ENCODE measurements at regions not wholly inside any gene's neighbourhood (a gene's known extent, or its start where the extent isn't known, plus 50 kb on each side); places are given as distances from the start of the nearest gene placed in this dataset.

DNA sequence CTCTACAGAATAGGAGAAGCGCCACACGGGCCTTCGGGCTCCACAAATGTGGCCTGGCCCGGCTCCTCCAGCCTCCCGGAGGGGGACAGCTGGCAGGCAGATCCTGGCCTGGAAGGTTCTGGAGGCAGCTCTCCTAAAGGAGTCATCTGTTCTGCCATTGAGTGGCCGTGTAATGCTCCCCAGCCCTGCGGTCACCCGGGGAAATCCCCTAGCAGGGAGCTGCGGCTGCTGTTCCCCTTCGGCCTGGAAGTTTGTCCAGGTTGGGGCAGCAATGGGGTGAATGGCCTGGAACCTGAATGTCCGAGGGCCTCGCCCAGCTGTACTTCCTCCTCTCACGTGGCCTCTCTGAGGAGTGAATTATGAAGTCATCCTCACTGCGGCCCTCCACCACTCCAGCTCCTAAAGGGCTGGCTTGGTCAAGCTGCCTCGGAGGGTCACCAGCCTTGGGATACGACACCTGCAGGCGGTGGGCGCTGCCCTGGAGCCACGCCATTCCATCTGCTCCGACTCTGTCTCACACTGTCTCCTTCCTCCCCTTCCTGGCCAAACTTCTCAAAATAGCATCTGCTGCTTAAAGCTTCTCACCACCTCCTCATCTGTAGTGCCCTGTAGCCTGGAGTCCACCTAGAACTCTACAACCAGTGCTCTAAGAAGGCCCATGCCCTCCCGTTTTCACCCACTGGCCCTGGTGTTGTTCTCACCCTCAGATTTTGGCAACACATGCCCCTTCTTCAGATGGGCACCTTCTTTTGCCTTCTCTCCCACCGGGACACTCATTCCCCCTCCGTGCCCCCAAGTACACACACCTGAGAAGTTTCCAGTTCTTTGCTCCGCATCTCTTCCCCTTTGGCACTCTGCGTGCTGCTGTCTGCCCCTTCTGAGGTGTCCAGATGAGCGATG lies 54.4 kb upstream of the TMPRSS2 start:
- Histone ChIP-seq H3K9me3 (no peaks in the 10 kb centered on the region), H3K36me3 (no peaks in the 10 kb centered on the region), H3K4me3 (no peak overlapping the region), H3K27me3 (no peaks in the 10 kb centered on the region), H3K4me1 (peaks cover 4% of the 10 kb centered on the region), H3K27ac (no peak overlapping the region)
- TF ChIP-seq POLR2A (IDR thresholded peaks at IDR 0.05) (no peak), POLR2AphosphoS5 (IDR thresholded peaks at IDR 0.05) (no peak), EP300 (IDR thresholded peaks at IDR 0.05) (no peak)
- TF ChIP-seq, protein P1, sequence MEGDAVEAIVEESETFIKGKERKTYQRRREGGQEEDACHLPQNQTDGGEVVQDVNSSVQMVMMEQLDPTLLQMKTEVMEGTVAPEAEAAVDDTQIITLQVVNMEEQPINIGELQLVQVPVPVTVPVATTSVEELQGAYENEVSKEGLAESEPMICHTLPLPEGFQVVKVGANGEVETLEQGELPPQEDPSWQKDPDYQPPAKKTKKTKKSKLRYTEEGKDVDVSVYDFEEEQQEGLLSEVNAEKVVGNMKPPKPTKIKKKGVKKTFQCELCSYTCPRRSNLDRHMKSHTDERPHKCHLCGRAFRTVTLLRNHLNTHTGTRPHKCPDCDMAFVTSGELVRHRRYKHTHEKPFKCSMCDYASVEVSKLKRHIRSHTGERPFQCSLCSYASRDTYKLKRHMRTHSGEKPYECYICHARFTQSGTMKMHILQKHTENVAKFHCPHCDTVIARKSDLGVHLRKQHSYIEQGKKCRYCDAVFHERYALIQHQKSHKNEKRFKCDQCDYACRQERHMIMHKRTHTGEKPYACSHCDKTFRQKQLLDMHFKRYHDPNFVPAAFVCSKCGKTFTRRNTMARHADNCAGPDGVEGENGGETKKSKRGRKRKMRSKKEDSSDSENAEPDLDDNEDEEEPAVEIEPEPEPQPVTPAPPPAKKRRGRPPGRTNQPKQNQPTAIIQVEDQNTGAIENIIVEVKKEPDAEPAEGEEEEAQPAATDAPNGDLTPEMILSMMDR (IDR thresholded peaks at IDR 0.05): no peak
- 70% methylated on average over 23 of the region's 26 CpGs for WGBS
- DNase-seq (ENCODE audit: low spot score in 2 of 2): no peak

DNA sequence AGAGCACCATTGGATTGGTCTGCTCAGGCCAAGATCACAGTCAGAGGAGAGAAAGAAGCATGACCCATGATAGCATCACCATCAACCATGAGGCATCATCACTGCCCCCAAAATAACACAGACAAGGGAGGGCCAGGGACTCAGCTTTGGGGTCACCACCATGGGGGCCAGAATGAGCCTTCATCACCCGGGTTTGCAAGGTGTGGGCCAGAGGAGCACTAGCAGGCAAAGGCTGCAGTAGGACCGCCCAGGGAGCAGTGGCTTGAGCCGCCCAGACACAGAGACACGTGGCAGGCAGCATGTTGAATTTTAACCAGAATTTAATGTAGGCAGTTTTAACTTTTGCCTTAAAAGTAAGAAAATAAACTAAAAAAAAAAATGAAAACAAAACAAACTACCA lies 53.7 kb upstream of the TMPRSS2 start:
- Histone ChIP-seq H3K4me3 (no peak overlapping the region), H3K27ac (no peak overlapping the region), H3K36me3 (no peaks in the 10 kb centered on the region), H3K4me1 (peaks cover 4% of the 10 kb centered on the region), H3K27me3 (no peaks in the 10 kb centered on the region), H3K9me3 (no peaks in the 10 kb centered on the region)
- no peak for DNase-seq (ENCODE audit: low spot score in 2 of 2)
- 63% methylated on average over 4 of the region's 4 CpGs for WGBS
- TF ChIP-seq, protein P1 (IDR thresholded peaks at IDR 0.05): no peak
- TF ChIP-seq POLR2A (IDR thresholded peaks at IDR 0.05): no peak
- TF ChIP-seq EP300 (IDR thresholded peaks at IDR 0.05): no peak
- no peak for TF ChIP-seq POLR2AphosphoS5 (IDR thresholded peaks at IDR 0.05)

DNA sequence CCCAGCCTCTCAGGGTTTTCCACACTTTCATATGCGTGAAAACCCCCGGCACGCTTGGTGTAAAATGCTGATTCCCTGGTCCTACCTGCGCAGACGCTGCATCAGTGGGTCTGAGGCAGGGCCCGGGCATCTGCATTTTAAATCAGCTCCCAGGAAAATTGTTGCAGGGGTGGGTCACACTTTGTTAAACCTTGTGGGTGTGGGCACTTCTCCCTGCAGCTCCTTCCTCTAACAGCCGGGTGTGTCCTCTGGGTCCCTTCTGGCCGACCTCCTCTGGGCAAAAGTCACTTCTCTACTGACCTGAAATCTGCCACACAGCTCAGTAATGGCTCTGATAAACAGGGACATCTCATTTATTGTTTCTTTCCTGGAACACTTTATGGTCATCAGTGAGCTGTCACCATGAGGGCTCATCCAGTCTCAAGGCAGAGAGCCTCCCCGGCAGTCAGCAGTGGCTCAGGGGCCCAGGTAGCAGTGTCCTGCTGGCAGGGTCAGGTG lies 52.8 kb upstream of the TMPRSS2 start:
- Histone ChIP-seq H3K27ac (no peak overlapping the region), H3K4me3 (no peak overlapping the region), H3K9me3 (no peaks in the 10 kb centered on the region), H3K36me3 (no peaks in the 10 kb centered on the region), H3K27me3 (no peaks in the 10 kb centered on the region), H3K4me1 (peaks cover 4% of the 10 kb centered on the region)
- TF ChIP-seq POLR2AphosphoS5 (IDR thresholded peaks at IDR 0.05): no peak
- TF ChIP-seq EP300 (IDR thresholded peaks at IDR 0.05): no peak
- TF ChIP-seq, protein P1 (IDR thresholded peaks at IDR 0.05): no peak
- TF ChIP-seq POLR2A (IDR thresholded peaks at IDR 0.05): no peak
- no peak for DNase-seq (ENCODE audit: low spot score in 2 of 2)
- WGBS: 64% methylated on average over 9 of the region's 9 CpGs

DNA sequence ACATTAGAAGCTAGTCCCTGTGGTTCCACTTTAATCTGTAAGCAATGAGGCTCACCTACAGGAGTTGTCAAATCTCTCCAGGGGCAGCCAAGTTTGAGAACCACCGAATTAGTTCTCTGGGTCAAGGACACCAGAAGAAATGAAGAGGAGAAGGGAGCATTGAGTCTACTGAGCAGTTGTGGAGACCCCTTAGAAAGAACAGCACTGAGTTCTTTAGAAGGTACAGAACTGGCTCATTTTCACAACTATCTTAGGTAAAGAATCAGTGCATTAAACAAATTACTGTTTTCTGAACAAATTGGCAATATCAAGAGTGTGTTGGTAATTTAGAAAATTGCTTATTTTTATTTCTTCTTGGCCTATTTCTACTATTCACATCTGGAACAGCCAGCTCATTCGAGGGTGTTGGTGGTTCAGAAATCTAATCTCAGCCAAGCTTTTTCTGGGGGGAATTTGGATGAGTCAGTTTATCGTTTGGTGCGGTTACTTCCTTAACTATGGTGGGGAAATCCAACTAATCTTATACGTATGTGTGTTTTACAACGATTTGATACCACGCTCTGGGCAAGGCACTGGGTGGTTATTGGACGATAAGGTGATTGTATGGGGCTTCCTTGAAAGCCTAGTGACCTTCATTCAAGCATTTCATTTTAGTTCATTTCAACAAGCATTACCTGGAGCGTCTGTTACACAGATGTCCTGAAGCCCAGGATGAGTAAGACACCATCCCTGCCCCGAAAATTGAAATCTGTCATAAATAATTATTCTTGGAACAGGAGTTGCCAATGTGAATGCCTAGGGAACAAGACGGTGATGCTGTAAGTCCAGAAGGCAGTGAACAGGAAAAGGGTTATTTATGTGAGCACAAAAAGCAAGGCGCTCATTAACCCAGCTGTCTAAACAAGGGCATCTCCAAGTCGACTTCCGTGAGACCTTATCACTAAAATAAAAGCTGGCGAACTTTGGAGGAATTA lies 52.0 kb upstream of the TMPRSS2 start:
- H3K27me3 ChIP-seq: no peaks in the 10 kb centered on the region
- H3K4me3 ChIP-seq: no peak overlapping the region
- DNase-seq (ENCODE audit: low spot score in 2 of 2): no peak
- no peaks in the 10 kb centered on the region for H3K9me3 ChIP-seq
- no peak for TF ChIP-seq POLR2AphosphoS5 (IDR thresholded peaks at IDR 0.05)
- no peaks in the 10 kb centered on the region for H3K36me3 ChIP-seq
- H3K27ac ChIP-seq: no peak overlapping the region
- H3K4me1 ChIP-seq: peaks cover 4% of the 10 kb centered on the region
- 39% methylated on average over 15 of the region's 15 CpGs for whole genome bisulfite sequencing

DNA sequence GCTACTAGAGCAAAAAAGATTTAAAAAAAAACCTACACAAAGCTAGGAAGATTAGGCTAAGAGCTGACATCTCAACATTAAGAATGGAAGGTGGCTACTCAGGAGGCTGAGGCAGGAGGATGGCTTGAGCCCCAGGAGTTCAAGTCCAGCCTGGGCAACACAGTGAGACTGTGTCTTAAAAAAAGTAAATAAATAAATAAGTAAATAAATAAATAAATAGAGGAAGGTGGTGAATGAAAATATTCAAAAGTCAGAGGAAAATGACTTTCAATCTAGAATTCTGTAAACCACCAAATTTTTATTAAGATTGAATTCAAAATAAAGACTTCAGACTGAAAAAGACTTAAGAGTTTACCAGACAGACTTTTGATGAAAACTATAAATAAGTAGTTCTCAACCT lies 50.9 kb upstream of the TMPRSS2 start:
- no peaks in the 10 kb centered on the region for H3K27me3 ChIP-seq
- no peak for DNase-seq (ENCODE audit: low spot score in 2 of 2)
- no peaks in the 10 kb centered on the region for H3K9me3 ChIP-seq
- no peak overlapping the region for H3K4me3 ChIP-seq
- no peak for TF ChIP-seq POLR2AphosphoS5 (IDR thresholded peaks at IDR 0.05)
- TF ChIP-seq, protein P1 (IDR thresholded peaks at IDR 0.05): no peak
- TF ChIP-seq EP300 (IDR thresholded peaks at IDR 0.05): no peak
- no peak for TF ChIP-seq POLR2A (IDR thresholded peaks at IDR 0.05)
- H3K27ac ChIP-seq: no peak overlapping the region
- H3K4me1 ChIP-seq: peaks cover 4% of the 10 kb centered on the region
- H3K36me3 ChIP-seq: no peaks in the 10 kb centered on the region

Data from suprapubic skin (tissue), 4 donors.